Lower leg skin (tissue), 3 donors: ENCODE measurements at regions not wholly inside any gene's neighbourhood (a gene's known extent, or its start where the extent isn't known, plus 50 kb on each side); places are given as distances from the start of the nearest gene placed in this dataset.

Experiments
- POLR2A ChIP-seq, 2 donors: fragments of 450-650 bp; IDR thresholded peaks; one replicate each; pipeline ENCODE4 v1.6.1; 2016 to 2017; ENCODE audit warnings: antibody characterized with exemption in 2 of 2, mild to moderate bottlenecking in 1 of 2, moderate library complexity in 1 of 2
- TF ChIP-seq, protein P1 (sequence below), 3 donors: fragments of 450-650 bp; IDR thresholded peaks; one replicate each; pipeline ENCODE4 v1.5.1; 2016; ENCODE audit warnings: antibody characterized with exemption in 3 of 3, mild to moderate bottlenecking in 3 of 3, moderate library complexity in 2 of 3

DNA sequence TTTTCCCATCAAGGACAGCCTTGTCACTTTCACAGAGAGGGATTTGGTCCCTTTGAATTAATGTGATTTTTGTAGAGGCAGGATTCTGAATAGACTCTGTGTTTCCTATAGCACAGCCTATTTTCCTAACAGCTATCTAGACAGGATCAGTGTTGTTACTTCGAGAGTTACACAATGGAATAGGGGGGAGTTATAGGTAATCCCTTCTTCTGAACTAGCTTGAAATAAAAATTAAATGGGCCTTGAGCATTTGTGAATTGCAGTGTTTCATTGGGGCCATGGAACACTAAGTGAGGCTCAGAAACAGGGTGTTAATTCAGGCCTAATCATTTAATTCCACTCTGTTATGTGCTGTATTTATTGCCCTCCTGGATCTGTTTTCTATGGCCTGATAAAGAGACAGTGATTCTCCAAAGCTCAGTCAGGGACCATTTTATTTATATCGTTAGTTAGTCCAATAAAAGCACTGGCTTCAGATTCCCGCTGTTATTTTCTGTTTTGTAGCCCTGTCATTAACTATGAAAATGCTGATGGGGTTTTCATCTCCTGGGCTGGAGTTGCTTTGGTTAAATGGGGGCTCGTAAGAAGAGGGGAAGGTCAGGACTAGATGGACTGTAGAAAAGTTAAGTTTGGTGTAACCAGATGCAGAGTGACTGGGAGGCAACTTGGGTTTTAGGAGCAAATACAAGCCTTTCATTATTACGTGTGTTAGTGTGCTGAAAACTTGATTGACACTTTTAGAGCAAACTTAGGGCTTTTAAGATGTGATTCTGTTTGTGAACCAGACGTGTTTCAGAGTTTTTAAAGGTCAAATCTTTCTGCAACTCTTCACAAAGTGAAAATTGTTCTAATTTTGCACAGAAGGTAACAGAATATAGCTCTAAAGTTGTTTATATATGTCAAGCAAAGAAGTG is 461.0 kb upstream of the HNRNPA3 start:
- TF ChIP-seq, protein P1, sequence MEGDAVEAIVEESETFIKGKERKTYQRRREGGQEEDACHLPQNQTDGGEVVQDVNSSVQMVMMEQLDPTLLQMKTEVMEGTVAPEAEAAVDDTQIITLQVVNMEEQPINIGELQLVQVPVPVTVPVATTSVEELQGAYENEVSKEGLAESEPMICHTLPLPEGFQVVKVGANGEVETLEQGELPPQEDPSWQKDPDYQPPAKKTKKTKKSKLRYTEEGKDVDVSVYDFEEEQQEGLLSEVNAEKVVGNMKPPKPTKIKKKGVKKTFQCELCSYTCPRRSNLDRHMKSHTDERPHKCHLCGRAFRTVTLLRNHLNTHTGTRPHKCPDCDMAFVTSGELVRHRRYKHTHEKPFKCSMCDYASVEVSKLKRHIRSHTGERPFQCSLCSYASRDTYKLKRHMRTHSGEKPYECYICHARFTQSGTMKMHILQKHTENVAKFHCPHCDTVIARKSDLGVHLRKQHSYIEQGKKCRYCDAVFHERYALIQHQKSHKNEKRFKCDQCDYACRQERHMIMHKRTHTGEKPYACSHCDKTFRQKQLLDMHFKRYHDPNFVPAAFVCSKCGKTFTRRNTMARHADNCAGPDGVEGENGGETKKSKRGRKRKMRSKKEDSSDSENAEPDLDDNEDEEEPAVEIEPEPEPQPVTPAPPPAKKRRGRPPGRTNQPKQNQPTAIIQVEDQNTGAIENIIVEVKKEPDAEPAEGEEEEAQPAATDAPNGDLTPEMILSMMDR (IDR thresholded peaks at IDR 0.05): no peak
- TF ChIP-seq POLR2A (IDR thresholded peaks at IDR 0.05): no peak
